A549 (cell line): ENCODE measurements at regions not wholly inside any gene's neighbourhood (a gene's known extent, or its start where the extent isn't known, plus 50 kb on each side); places are given as distances from the start of the nearest gene placed in this dataset.
A peak's percentile ranks its signal among the peaks of the same experiment; 100 is the strongest.

ENCODE experiments used
- ATAC-seq, 2 experiments: fragments of 200-7000 bp in 1 of 2; fragments of >200 bp in 1 of 2; cut with Nextera tagmentation in 1 of 2; cut with Tn5 transposase in 1 of 2; 3 replicates each; pipeline versions ENCODE4 v1.8.0 to v1.9.1; 2018 to 2020; ENCODE audit warnings: mild to moderate bottlenecking in 1 of 2, moderate library complexity in 1 of 2
- CTCF ChIA-PET: fragments of 300-600 bp; sonication (Branson Sonifier 250); formaldehyde crosslinking; extraction: SDS; loops from one replicate; lab custom pipeline; 2021; ENCODE audit warnings: antibody characterized with exemption, inconsistent platforms; lab: Yijun Ruan, JAX
- POLR2A ChIA-PET: fragments of 350-600 bp; formaldehyde crosslinking; extraction: SDS; loops from one replicate; lab custom pipeline; 2021; ENCODE audit warnings: antibody characterized with exemption, inconsistent platforms; lab: Yijun Ruan, JAX
- DNase-seq, 2 experiments: peaks; one replicate each; pipeline versions ENCODE4 v3.0.0 to v3.0.0-alpha.2; 2011 to 2016; ENCODE audit warnings: low read depth in 1 of 2, low spot score in 1 of 2
- FAIRE-seq: peaks from 2 replicates; lab custom pipeline; 2011; peaks lifted over from hg19 to GRCh38; lab: Jason Lieb, UNC
- H3K27ac ChIP-seq, 2 experiments: fragments of >200 bp; sonication (Bioruptor Twin); formaldehyde crosslinking; 3 replicates each; pipeline ENCODE4 v1.5.1; 2016 to 2017
- H3K4me1 ChIP-seq: fragments of >200 bp; sonication (Bioruptor Twin); formaldehyde crosslinking; 3 replicates; pipeline ENCODE4 v1.6.1; 2016
- H3K4me2 ChIP-seq: fragments of >200 bp; sonication (Bioruptor Twin); formaldehyde crosslinking; 3 replicates; pipeline ENCODE4 v1.6.1; 2016
- H3K4me3 ChIP-seq: fragments of >200 bp; sonication (Bioruptor Twin); formaldehyde crosslinking; 3 replicates; pipeline ENCODE4 v1.5.1; 2016
- H3K9me3 ChIP-seq: fragments of >200 bp; sonication (Bioruptor Twin); formaldehyde crosslinking; 3 replicates; pipeline ENCODE4 v1.6.1; 2016
- BHLHE40 ChIP-seq: IDR thresholded peaks from 2 replicates; pipeline ENCODE4 v1.6.1; 2012; ENCODE audit warnings: low read depth, low read length, inconsistent platforms
- CHD2 ChIP-seq: fragments of 150-350 bp; IDR thresholded peaks from 2 replicates; pipeline ENCODE4 v1.6.1; 2014; ENCODE audit warnings: low read length; ENCODE audit not compliant: partially characterized antibody
- CHD4 ChIP-seq: fragments of 200-600 bp; sonication (generic); IDR thresholded peaks from 2 replicates; pipeline ENCODE4 v1.6.1; 2016; ENCODE audit warnings: antibody characterized with exemption, mild to moderate bottlenecking, borderline replicate concordance
- CTCF ChIP-seq: fragments of >200 bp; sonication (Bioruptor Twin); formaldehyde crosslinking; IDR thresholded peaks from 3 replicates; pipeline ENCODE4 v1.5.1; 2016
- EHF ChIP-seq: fragments of 250-450 bp; sonication (Bioruptor Pico); IDR thresholded peaks from 2 replicates; pipeline ENCODE4 v1.5.0; 2020; ENCODE audit warnings: mild to moderate bottlenecking
- ESRRA ChIP-seq: fragments of 150-350 bp; IDR thresholded peaks from 2 replicates; pipeline ENCODE4 v1.6.1; 2014; ENCODE audit warnings: mild to moderate bottlenecking, low read length, borderline replicate concordance
- FOSB ChIP-seq: fragments of 250-450 bp; sonication (Bioruptor Pico); IDR thresholded peaks from 2 replicates; pipeline ENCODE4 v1.5.0; 2020; ENCODE audit warnings: mild to moderate bottlenecking, moderate library complexity
- FOSL2 ChIP-seq, 2 experiments: fragments of 450-650 bp in 1 of 2; fragments of >200 bp in 1 of 2; sonication (Bioruptor Twin) in 1 of 2; formaldehyde crosslinking; IDR thresholded peaks; 2 replicates each; pipeline versions ENCODE4 v1.5.0 to v1.6.1; 2016 to 2020; ENCODE audit warnings: mild to moderate bottlenecking in 1 of 2, moderate library complexity in 1 of 2
- GATA3 ChIP-seq: IDR thresholded peaks from 2 replicates; pipeline ENCODE4 v1.6.1; 2012; ENCODE audit warnings: borderline replicate concordance
- HES2 ChIP-seq: fragments of >200 bp; sonication (Bioruptor Twin); formaldehyde crosslinking; IDR thresholded peaks from 2 replicates; pipeline ENCODE4 v1.6.1; 2016
- HEYL ChIP-seq: fragments of 250-450 bp; sonication (Bioruptor Pico); IDR thresholded peaks from 2 replicates; pipeline ENCODE4 v1.8.0; 2021; ENCODE audit warnings: mild to moderate bottlenecking, moderate library complexity
- HMGXB4 ChIP-seq: fragments of 250-450 bp; sonication (Bioruptor Pico); IDR thresholded peaks from 2 replicates; pipeline ENCODE4 v1.5.0; 2021; ENCODE audit warnings: mild to moderate bottlenecking, moderate library complexity, borderline replicate concordance
- JUNB ChIP-seq: fragments of >200 bp; sonication (Bioruptor Twin); formaldehyde crosslinking; IDR thresholded peaks from 2 replicates; pipeline ENCODE4 v1.6.1; 2016
- KDM5A ChIP-seq: fragments of 200-600 bp; sonication (generic); IDR thresholded peaks from 2 replicates; pipeline ENCODE4 v1.6.1; 2016; ENCODE audit warnings: antibody characterized with exemption, mild to moderate bottlenecking
- MAFK ChIP-seq: fragments of 450-650 bp; IDR thresholded peaks from 2 replicates; pipeline ENCODE4 v1.6.1; 2014; ENCODE audit not compliant: partially characterized antibody
- MAX ChIP-seq: IDR thresholded peaks from 2 replicates; pipeline ENCODE4 v1.6.1; 2012
- NFE2L2 ChIP-seq: fragments of 150-350 bp; conservative IDR thresholded peaks from 2 replicates; pipeline ENCODE4 v1.6.1; 2014; ENCODE audit warnings: low read length
- NR3C1 ChIP-seq: fragments of >200 bp; sonication (Bioruptor Twin); formaldehyde crosslinking; IDR thresholded peaks from 3 replicates; pipeline ENCODE4 v1.6.1; 2017
- POLR2A ChIP-seq: IDR thresholded peaks from 2 replicates; pipeline ENCODE4 v1.6.1; 2012; ENCODE audit warnings: mild to moderate bottlenecking, low read length
- RAD21 ChIP-seq, 2 experiments: fragments of >200 bp in 1 of 2; sonication (Bioruptor Twin) in 1 of 2; formaldehyde crosslinking in 1 of 2; IDR thresholded peaks in 1 of 2; conservative IDR thresholded peaks in 1 of 2; 2 replicates in 1 of 2; 3 replicates in 1 of 2; pipeline ENCODE4 v1.6.1; 2012 to 2018; ENCODE audit warnings: inconsistent platforms in 1 of 2
- REST ChIP-seq: fragments of 200-600 bp; sonication (generic); IDR thresholded peaks from 2 replicates; pipeline ENCODE4 v1.6.1; 2016; ENCODE audit warnings: antibody characterized with exemption, mild to moderate bottlenecking, moderate library complexity
- RFX5 ChIP-seq: fragments of 450-650 bp; IDR thresholded peaks from 2 replicates; pipeline ENCODE4 v1.7.1; 2014; ENCODE audit warnings: antibody characterized with exemption, mild to moderate bottlenecking, moderate library complexity
- SMC3 ChIP-seq: fragments of >200 bp; sonication (Bioruptor Twin); formaldehyde crosslinking; IDR thresholded peaks from 3 replicates; pipeline ENCODE4 v1.6.1; 2018; ENCODE audit warnings: inconsistent platforms
- SREBF2 ChIP-seq: fragments of 450-650 bp; IDR thresholded peaks from 2 replicates; pipeline ENCODE4 v1.6.1; 2014; ENCODE audit warnings: mild to moderate bottlenecking, moderate library complexity
- TP53 ChIP-seq: fragments of 250-450 bp; sonication (Bioruptor Pico); IDR thresholded peaks from 2 replicates; pipeline ENCODE4 v1.5.0; 2021; ENCODE audit warnings: mild to moderate bottlenecking, moderate library complexity
- USF2 ChIP-seq: fragments of 450-650 bp; IDR thresholded peaks from 2 replicates; pipeline ENCODE4 v1.6.1; 2014; ENCODE audit warnings: antibody characterized with exemption
- ZC3H11A ChIP-seq: fragments of 450-650 bp; IDR thresholded peaks from 2 replicates; pipeline ENCODE4 v1.6.1; 2014; ENCODE audit warnings: antibody characterized with exemption, mild to moderate bottlenecking
- ZNF302 ChIP-seq: fragments of 250-450 bp; sonication (Bioruptor Pico); IDR thresholded peaks from 2 replicates; pipeline ENCODE4 v1.9.0; 2021; ENCODE audit warnings: inconsistent platforms, mild to moderate bottlenecking, moderate library complexity
- ZSCAN20 ChIP-seq: fragments of 250-450 bp; sonication (Bioruptor Pico); IDR thresholded peaks from 2 replicates; pipeline ENCODE4 v1.8.0; 2022; ENCODE audit warnings: mild to moderate bottlenecking, moderate library complexity
- WGBS: methylation state at CpG from one replicate; pipeline ENCODE4 v1.1.6; 2017; ENCODE audit errors: missing lambda C conversion rate; 5-methylcytosine and 5-hydroxymethylcytosine counted together

GRCh38 chr6:142013875-142014495, 118.7 kb upstream of the GJE1 start:
- peak overlapping the region; percentile 67 to 87 for H3K27ac ChIP-seq
- H3K4me2 ChIP-seq = peak overlapping the region; percentile 73
- ATAC-seq = peak; percentile 47 to 50; a peak in 5 of 6 replicates
- DNase-seq = peak in 1 of 2 experiments; percentile 8
- TF ChIP-seq RAD21 (conservative IDR thresholded peaks at IDR 0.05 in 1 of 2, IDR thresholded peaks at IDR 0.05 in 1 of 2) = no peak
- no peak for TF ChIP-seq USF2
- TF ChIP-seq NR3C1 = no peak
- no peak for TF ChIP-seq ESRRA
- TF ChIP-seq NFE2L2 = no peak
- TF ChIP-seq ZNF302 = no peak
- TF ChIP-seq FOSL2 (IDR thresholded peaks at IDR 0.05) = no peak
- TF ChIP-seq FOSL2 (CRISPR knock-in tag; IDR thresholded peaks at IDR 0.05) = no peak
- no peak for TF ChIP-seq JUNB
- no peak for TF ChIP-seq CHD4
- TF ChIP-seq CHD2 = no peak
- no peak for TF ChIP-seq MAFK
- no peak for TF ChIP-seq KDM5A
- TF ChIP-seq POLR2A = no peak
- TF ChIP-seq HEYL (CRISPR knock-in tag) = no peak
- no peak overlapping the region for H3K4me3 ChIP-seq
- 31% methylated on average over 4 of the region's 4 CpGs for WGBS
- ChIA-PET CTCF (interaction anchor here (1.2 kb wide), 1 partner anchor 25 kb away, joined by 6 read pairs; no protein-coding TSS in a partner anchor), POLR2A (no interaction called here)
- H3K9me3 ChIP-seq = no peaks in the 10 kb centered on the region
- peaks cover 35% of the 10 kb centered on the region for H3K4me1 ChIP-seq
- FAIRE-seq = no peak

GRCh38 chr6:142013287-142013686, 119.4 kb upstream of the GJE1 start:
- Histone ChIP-seq H3K4me2 (peak overlapping the region; percentile 73), H3K4me1 (peaks cover 35% of the 10 kb centered on the region), H3K27ac (peak overlapping the region in 1 of 2 experiments; percentile 7; a peak in 1 of 6 replicates), H3K4me3 (no peak overlapping the region), H3K9me3 (no peaks in the 10 kb centered on the region)
- ChIA-PET CTCF (interaction anchor here (1.2 kb wide), 1 partner anchor 24 kb away, joined by 5 read pairs; no protein-coding TSS in a partner anchor), POLR2A (no interaction called here)
- peak; percentile 68 to 84; a peak in 3 of 6 replicates for ATAC-seq
- no peak for FAIRE-seq
- DNase-seq = peak; percentile 15 to 62
- TF ChIP-seq CTCF (no peak), KDM5A (no peak), TP53 (no peak), REST (no peak), GATA3 (peak; percentile 59; the same call in 1 of the 2 replicates), FOSB (CRISPR knock-in tag) (no peak), SMC3 (no peak), MAX (0 out of 2 replicates have a peak, but pooled peaks have one; percentile 16), RFX5 (no peak), SREBF2 (no peak), HMGXB4 (CRISPR knock-in tag) (no peak), NFE2L2 (no peak), HEYL (CRISPR knock-in tag) (no peak), BHLHE40 (no peak), HES2 (no peak), ZNF302 (no peak), ZC3H11A (no peak), ZSCAN20 (no peak), EHF (no peak), FOSL2 (IDR thresholded peaks at IDR 0.05) (peak; percentile 96), FOSL2 (CRISPR knock-in tag; IDR thresholded peaks at IDR 0.05) (peak; percentile 92), JUNB (peak; percentile 96)
